ENCODE measurements at regions not wholly inside any gene's neighbourhood (a gene's known extent, or its start where the extent isn't known, plus 50 kb on each side); places are given as distances from the start of the nearest gene placed in this dataset.

GRCh38 chr1:166693673-166694297 is 145.5 kb upstream of the POGK start:
- TF ChIP-seq CTCF (IDR thresholded peaks at IDR 0.05) (no peak), POLR2A (IDR thresholded peaks at IDR 0.05) (no peak)
